ENCODE measurements at regions not wholly inside any gene's neighbourhood (a gene's known extent, or its start where the extent isn't known, plus 50 kb on each side); places are given as distances from the start of the nearest gene placed in this dataset.

- Histone ChIP-seq H3K4me1 (replicated peaks; ENCODE audit: insufficient read depth) (no peaks in the 10 kb centered on the region; the same call in 1 of the 2 replicates), H3K27me3 (ENCODE audit: insufficient read depth, low read depth) (no peaks in the 10 kb centered on the region), H3K9me3 (ENCODE audit: insufficient read depth, low read depth) (no peaks in the 10 kb centered on the region), H3F3A (ENCODE audit: insufficient read depth, low read depth) (no peaks in the 10 kb centered on the region), H3K9me2 (ENCODE audit: insufficient read depth) (no peaks in the 10 kb centered on the region; the same call in 1 of the 2 replicates), H3K36me3 (ENCODE audit: low read depth) (no peaks in the 10 kb centered on the region), H4K20me1 (ENCODE audit: insufficient read depth) (no peaks in the 10 kb centered on the region), H3K27ac (no peak overlapping the region), H3K4me2 (no peak overlapping the region), H2AFZ (no peak overlapping the region), H3K4me3 (no peak overlapping the region), H3K79me2 (ENCODE audit: low read depth) (no peaks in the 10 kb centered on the region)
- ChIA-PET CTCF (no interaction called here), POLR2A (ENCODE audit: unreplicated experiment) (no interaction called here)
- TF ChIP-seq EZH2 (IDR thresholded peaks at IDR 0.05; ENCODE audit: low read depth) (no peak), CTCF (conservative IDR thresholded peaks at IDR 0.05) (no peak)
- intact Hi-C loops (cut with micrococcal nuclease; ENCODE audit: unreplicated experiment): no loop called here
- no peak for DNase-seq
- no TSS peak for BruUV-seq (replicated peaks)
Observed at GRCh38 chr2:122830157-122830556, 1074.7 kb downstream of the TSN start.

GRCh38 chr2:122831649-122832048 lies 1076.2 kb downstream of the TSN start:
- Histone ChIP-seq H3K4me3 (no peak overlapping the region), H3K36me3 (ENCODE audit: low read depth) (no peaks in the 10 kb centered on the region), H3K9me3 (ENCODE audit: insufficient read depth, low read depth) (no peaks in the 10 kb centered on the region), H3K9me2 (ENCODE audit: insufficient read depth) (no peaks in the 10 kb centered on the region), H3K27me3 (ENCODE audit: insufficient read depth, low read depth) (no peaks in the 10 kb centered on the region), H3K79me2 (ENCODE audit: low read depth) (no peaks in the 10 kb centered on the region), H4K20me1 (ENCODE audit: insufficient read depth) (no peaks in the 10 kb centered on the region), H3F3A (ENCODE audit: insufficient read depth, low read depth) (no peaks in the 10 kb centered on the region), H3K4me2 (no peak overlapping the region), H2AFZ (no peak overlapping the region), H3K4me1 (replicated peaks; ENCODE audit: insufficient read depth) (peaks cover under 1% of the 10 kb centered on the region; the same call in 1 of the 2 replicates), H3K27ac (no peak overlapping the region)
- no peak for DNase-seq
- BruUV-seq (replicated peaks): no TSS peak
- TF ChIP-seq EZH2 (IDR thresholded peaks at IDR 0.05; ENCODE audit: low read depth): no peak
- TF ChIP-seq CTCF (conservative IDR thresholded peaks at IDR 0.05): no peak
- ChIA-PET POLR2A (ENCODE audit: unreplicated experiment) (no interaction called here), CTCF (no interaction called here)
- intact Hi-C loops (cut with micrococcal nuclease; ENCODE audit: unreplicated experiment): no loop called here

- H3K9me2 ChIP-seq (ENCODE audit: insufficient read depth): no peaks in the 10 kb centered on the region
- no peak overlapping the region for H3K4me2 ChIP-seq
- H3K79me2 ChIP-seq (ENCODE audit: low read depth): no peaks in the 10 kb centered on the region
Observed at GRCh38 chr2:122843503-122843902, 1088.1 kb downstream of the TSN start.

More at GRCh38 chr2:122843503-122843902, 1088.1 kb downstream of the TSN start:
- Histone ChIP-seq H3K4me1 (replicated peaks; ENCODE audit: insufficient read depth) (no peaks in the 10 kb centered on the region), H3K4me3 (no peak overlapping the region), H3K27me3 (ENCODE audit: insufficient read depth, low read depth) (no peaks in the 10 kb centered on the region), H3K9me3 (ENCODE audit: insufficient read depth, low read depth) (no peaks in the 10 kb centered on the region; the same call in 1 of the 2 replicates), H4K20me1 (ENCODE audit: insufficient read depth) (no peaks in the 10 kb centered on the region), H2AFZ (no peak overlapping the region), H3F3A (ENCODE audit: insufficient read depth, low read depth) (no peaks in the 10 kb centered on the region), H3K36me3 (ENCODE audit: low read depth) (no peaks in the 10 kb centered on the region), H3K27ac (no peak overlapping the region)
- TF ChIP-seq CTCF (conservative IDR thresholded peaks at IDR 0.05) (no peak), EZH2 (IDR thresholded peaks at IDR 0.05; ENCODE audit: low read depth) (no peak)
- DNase-seq: no peak
- no TSS peak for BruUV-seq (replicated peaks)
- ChIA-PET POLR2A (ENCODE audit: unreplicated experiment) (no interaction called here), CTCF (no interaction called here)
- intact Hi-C loops (cut with micrococcal nuclease; ENCODE audit: unreplicated experiment): no loop called here

Measured in PC-9 (cell line).